Type B pancreatic cell (in vitro differentiated cells): ENCODE measurements at regions not wholly inside any gene's neighbourhood (a gene's known extent, or its start where the extent isn't known, plus 50 kb on each side); places are given as distances from the start of the nearest gene placed in this dataset.

Experiments
- DNase-seq: peaks from one replicate; pipeline ENCODE4 v3.0.0; 2021; ENCODE audit warnings: mixed read lengths; ENCODE audit not compliant: unreplicated experiment; ENCODE audit errors: extremely low spot score
- H3K27ac Mint-ChIP-seq: 2 replicates; pipeline ENCODE4 v1.8.0; 2021; ENCODE audit warnings: mild to moderate bottlenecking, mixed read lengths
- H3K27me3 Mint-ChIP-seq: 2 replicates; pipeline ENCODE4 v1.8.0; 2021; ENCODE audit warnings: mixed read lengths
- H3K36me3 Mint-ChIP-seq: 2 replicates; pipeline ENCODE4 v1.8.0; 2021; ENCODE audit warnings: mixed read lengths
- H3K4me1 Mint-ChIP-seq: one replicate; pipeline ENCODE4 v1.8.0; 2021; ENCODE audit warnings: mixed read lengths; ENCODE audit not compliant: unreplicated experiment
- H3K4me3 Mint-ChIP-seq: 2 replicates; pipeline ENCODE4 v1.8.0; 2021; ENCODE audit warnings: mild to moderate bottlenecking, mixed read lengths
- H3K9me3 Mint-ChIP-seq: 2 replicates; pipeline ENCODE4 v1.8.0; 2021; ENCODE audit warnings: mixed read lengths
- CTCF ChIP-seq: fragments of 200-600 bp; sonication (generic); conservative IDR thresholded peaks from 2 replicates; pipeline ENCODE4 v1.5.0; 2021; ENCODE audit warnings: antibody characterized with exemption, mild to moderate bottlenecking

GRCh38 chr5:152337484-152337883 lies 67.6 kb downstream of the NMUR2 start:
- H3K4me3 Mint-ChIP-seq: no peak overlapping the region
- TF ChIP-seq CTCF: no peak
- H3K36me3 Mint-ChIP-seq: peaks cover 3% of the 10 kb centered on the region
- no peaks in the 10 kb centered on the region for H3K4me1 Mint-ChIP-seq
- H3K27me3 Mint-ChIP-seq: peaks cover 12% of the 10 kb centered on the region
- no peaks in the 10 kb centered on the region for H3K9me3 Mint-ChIP-seq
- DNase-seq: no peak
- H3K27ac Mint-ChIP-seq: no peak overlapping the region

GRCh38 chr5:152335461-152335860 lies 69.6 kb downstream of the NMUR2 start:
- peaks cover 12% of the 10 kb centered on the region for H3K27me3 Mint-ChIP-seq
- no peak overlapping the region for H3K4me3 Mint-ChIP-seq
- no peaks in the 10 kb centered on the region for H3K4me1 Mint-ChIP-seq
- H3K36me3 Mint-ChIP-seq: peaks cover 3% of the 10 kb centered on the region
- DNase-seq: no peak
- TF ChIP-seq CTCF: no peak
- no peak overlapping the region for H3K27ac Mint-ChIP-seq
- H3K9me3 Mint-ChIP-seq: no peaks in the 10 kb centered on the region

- Mint-ChIP-seq H3K4me3 (no peak overlapping the region), H3K36me3 (no peaks in the 10 kb centered on the region), H3K9me3 (no peaks in the 10 kb centered on the region), H3K4me1 (no peaks in the 10 kb centered on the region), H3K27ac (no peak overlapping the region), H3K27me3 (peaks cover 3% of the 10 kb centered on the region)
- DNase-seq: no peak
- no peak for TF ChIP-seq CTCF
These were observed 72.2 kb downstream of the NMUR2 start for GRCh38 chr5:152332716-152333460.

- no peak for DNase-seq
- Mint-ChIP-seq H3K4me1 (no peaks in the 10 kb centered on the region), H3K4me3 (no peak overlapping the region), H3K36me3 (no peaks in the 10 kb centered on the region), H3K27ac (no peak overlapping the region), H3K9me3 (peaks cover 1% of the 10 kb centered on the region), H3K27me3 (no peaks in the 10 kb centered on the region)
- no peak for TF ChIP-seq CTCF
These were observed 73.4 kb downstream of the NMUR2 start for GRCh38 chr5:152331718-152332117.

- no peak for TF ChIP-seq CTCF
- DNase-seq: no peak
- no peaks in the 10 kb centered on the region for H3K27me3 Mint-ChIP-seq
- H3K4me1 Mint-ChIP-seq: no peaks in the 10 kb centered on the region
- H3K27ac Mint-ChIP-seq: no peak overlapping the region
- no peak overlapping the region for H3K4me3 Mint-ChIP-seq
- no peaks in the 10 kb centered on the region for H3K36me3 Mint-ChIP-seq
- peaks cover 7% of the 10 kb centered on the region for H3K9me3 Mint-ChIP-seq
These were observed 74.1 kb downstream of the NMUR2 start for GRCh38 chr5:152331006-152331405.
